HCEC 1CT (cell line): ENCODE measurements at regions not wholly inside any gene's neighbourhood (a gene's known extent, or its start where the extent isn't known, plus 50 kb on each side); places are given as distances from the start of the nearest gene placed in this dataset.
"Not testable (repeated sequence)": the region's sequence is repeated elsewhere in the genome, so short reads cannot be mapped to it uniquely, and the experiment has no call there.

Experiments used
- DNase-seq: peaks from one replicate; pipeline ENCODE4 v3.0.0-alpha.2; 2017

DNA sequence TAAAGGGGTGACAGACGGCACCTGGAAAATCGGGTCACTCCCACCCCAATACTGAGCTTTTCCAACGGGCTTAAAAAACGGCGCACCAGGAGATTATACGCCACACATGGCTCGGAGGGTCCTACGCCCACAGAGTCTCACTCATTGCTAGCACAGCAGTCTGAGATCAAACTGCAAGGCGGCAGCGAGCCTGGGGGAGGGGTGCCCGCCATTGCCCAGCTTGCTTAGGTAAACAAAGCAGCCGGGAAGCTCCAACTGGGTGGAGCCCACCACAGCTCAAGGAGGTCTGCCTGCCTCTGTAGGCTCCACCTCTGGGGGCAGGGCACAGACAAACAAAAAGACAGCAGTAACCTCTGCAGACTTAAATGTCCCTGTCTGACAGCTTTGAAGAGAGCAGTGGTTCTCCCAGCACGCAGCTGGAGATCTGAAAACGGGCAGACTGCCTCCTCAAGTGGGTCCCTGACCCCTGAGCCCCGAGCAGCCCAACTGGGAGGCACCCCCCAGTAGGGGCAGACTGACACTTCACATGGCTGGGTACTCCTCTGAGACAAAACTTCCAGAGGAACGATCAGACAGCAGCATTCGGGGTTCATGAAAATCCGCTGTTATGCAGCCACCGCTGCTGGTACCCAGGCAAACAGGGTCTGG lies 162.8 kb upstream of the GJE1 start:
- DNase-seq, result not testable (repeated sequence)

DNA sequence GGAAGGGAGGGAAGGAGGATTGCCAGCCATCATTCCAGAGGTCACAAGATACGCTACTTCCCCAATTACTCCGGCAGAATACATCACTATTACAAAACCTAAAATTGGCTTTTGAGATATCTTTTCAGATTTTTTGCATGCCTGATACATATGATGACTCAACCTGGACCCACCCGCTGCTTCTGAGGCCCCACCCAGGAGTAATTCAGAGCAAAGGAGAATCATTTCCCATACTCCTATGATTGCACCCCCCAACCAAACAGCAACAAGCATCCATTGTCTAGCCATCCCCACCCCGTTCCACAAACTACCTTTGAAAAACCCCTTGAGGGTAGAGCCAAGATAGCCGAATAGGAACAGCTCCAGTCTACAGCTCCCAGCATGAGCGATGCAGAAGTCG lies 163.5 kb upstream of the GJE1 start:
- DNase-seq, result peak; percentile 56

DNA sequence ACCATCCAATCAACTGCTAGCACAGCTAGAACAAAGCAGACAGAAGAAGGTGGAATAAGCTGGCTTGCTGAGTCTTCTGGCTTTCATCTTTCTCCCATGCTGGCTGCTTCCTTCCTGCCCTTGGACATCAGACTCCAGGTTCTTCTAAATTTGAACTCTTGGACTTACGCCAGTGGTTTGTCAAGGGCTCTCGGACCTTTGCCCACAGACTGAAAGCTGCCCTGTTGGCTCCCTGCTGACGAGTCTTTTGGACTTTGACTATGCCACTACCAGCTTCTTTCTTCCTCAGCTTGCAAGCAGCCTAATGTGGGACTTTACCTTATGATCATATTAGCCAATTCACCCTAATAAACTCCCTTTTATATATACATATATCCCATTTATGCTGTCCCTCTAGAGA lies 164.1 kb upstream of the GJE1 start:
- DNase-seq, result no peak

DNA sequence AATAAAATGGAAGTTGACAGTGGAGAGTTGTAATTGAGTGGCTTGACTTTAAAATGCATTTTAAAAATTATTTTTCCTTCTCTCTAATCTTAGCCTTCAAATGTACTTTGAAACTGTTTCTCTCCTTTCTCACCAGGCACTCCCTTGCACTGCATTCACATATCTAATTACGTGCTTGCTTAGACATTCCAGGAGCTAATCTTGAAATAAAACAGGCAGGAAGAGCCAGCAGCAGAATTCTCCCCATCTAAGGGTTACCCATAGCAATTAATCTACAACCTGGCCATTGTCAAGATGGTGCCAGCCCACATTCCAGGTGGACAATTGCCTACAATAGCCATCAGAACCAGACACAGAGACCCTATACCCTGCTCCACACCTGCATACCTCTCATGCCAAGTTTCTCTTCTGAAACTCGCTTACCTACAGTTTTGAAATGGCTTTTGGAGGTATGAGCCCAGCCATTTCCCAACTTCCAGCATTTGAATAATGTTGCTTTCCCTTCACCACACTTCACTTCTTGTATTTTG lies 167.6 kb upstream of the GJE1 start:
- no peak for DNase-seq

DNA sequence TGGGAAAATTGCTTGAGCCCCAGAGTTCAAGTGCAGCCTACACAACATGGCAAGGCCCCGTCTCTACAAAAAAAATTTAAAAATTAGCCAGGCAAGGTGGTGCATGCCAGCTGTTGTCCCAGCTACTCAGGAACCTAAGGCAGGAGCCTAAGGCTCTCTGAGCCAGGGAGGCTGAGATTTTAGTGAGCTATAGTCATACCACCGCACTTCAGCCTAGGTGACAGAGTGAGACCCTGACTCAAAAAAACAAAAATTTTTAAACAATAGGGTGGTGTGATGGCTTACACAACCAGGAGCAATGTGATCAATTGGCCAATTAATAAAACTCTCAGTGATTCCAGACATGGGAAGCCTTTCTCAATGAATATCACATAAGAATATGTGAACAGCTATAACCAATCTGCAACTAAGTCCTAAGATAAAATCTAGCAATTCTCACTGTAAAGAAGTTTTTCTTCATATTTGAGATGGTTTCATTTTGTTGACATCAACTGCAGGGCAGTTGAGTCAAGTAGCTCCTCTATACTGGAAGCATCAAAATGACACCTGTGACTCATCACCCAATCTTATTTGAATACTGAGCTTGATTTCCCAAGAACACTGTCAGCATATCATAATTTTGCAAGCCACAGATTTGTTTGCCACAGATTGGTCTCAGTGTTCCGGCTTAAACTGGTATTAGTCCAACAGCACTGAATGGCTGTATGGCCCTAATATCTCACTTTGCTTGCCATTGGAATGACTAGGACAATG lies 169.0 kb upstream of the GJE1 start:
- peak; percentile 37 for DNase-seq

DNA sequence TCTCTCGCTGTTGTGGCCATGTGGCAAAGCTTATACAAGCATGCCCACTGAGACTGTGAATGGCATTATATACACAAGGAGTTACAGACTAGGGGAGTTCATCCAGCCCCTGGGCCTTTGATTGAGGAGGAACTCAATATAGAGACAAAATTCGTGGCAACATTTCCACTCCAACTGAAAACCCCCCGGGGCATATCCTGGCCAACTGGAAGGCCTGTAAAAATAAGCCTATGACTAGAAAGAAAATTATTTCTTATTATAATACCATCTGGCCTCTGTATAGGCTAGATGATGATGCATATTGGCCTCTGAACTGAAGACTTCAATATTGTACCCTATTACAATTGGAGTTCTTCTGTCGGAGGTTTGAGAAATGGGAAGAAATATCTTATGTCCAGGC lies 175.5 kb upstream of the GJE1 start:
- no peak for DNase-seq

DNA sequence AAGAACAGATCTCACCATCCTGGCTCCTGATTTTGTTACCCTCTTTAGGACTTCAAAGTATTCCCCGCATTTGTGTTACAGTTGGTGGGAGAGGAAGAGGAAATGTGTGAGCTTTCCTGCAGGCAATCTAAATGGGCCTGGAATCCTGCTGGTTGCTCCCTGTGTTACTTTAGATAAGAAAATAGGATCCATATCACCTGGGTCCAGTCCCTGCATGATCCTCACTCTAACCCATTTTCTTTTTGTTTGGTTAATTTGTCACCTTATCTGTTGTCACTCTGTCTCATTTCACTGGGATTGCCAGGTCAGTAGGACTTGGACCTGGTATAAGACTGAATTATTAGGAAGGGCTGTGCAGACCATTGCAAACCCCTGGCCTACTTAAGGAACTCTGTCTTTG lies 175.9 kb upstream of the GJE1 start:
- DNase-seq, result no peak

DNA sequence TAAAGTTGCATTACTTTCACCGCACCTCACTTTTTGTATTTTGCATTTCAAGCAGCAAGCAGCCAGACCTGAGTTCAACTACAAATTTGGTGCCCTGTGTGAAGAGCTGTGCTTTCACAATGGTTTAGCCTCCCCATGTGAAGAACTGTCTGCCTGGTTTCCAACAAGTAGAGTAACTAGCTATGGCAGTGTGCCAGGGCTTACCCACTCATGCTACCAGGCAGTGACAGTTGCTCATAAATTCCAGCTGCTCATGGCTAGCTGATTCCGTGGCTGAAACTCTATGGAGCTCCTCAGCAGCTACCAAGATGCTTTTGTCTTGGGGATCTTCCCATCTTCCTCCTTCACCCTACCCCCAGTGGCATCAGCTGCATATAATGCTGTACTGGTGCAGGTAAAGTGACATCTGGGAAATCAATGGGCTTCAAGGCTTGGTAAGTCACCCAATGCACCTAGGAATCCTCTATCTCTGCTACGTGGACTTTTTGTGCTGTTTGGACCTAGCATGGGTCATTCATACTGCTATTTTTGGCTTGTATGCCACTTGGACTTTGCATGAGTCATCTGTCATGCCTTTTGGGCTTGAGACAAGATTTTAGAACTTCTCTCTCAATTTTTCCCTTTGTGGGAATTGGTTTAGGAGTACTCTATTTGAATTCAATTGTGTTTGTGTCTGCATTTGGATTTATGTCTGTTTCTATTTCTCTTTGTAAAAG lies 176.5 kb upstream of the GJE1 start:
- DNase-seq, result no peak

DNA sequence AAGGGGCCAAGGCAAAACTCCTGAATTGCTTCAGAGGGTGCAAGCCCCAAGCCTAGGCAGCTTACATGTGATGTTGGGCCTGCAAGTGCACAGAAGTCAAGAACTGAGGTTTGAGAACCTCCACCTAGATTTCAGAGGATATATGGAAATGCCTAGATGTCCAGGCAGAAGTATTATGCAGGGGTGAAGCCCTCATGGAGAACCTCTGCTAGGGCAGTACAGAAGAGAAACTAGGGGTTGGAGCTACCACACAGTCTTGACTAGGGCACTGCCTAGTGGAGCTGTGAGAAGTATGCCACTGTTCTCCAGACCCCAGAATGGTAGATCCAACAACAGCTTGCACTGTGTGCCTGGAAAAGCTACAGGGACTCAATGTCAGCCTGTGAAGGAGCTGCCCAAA lies 179.7 kb upstream of the GJE1 start:
- DNase-seq, result no peak

DNA sequence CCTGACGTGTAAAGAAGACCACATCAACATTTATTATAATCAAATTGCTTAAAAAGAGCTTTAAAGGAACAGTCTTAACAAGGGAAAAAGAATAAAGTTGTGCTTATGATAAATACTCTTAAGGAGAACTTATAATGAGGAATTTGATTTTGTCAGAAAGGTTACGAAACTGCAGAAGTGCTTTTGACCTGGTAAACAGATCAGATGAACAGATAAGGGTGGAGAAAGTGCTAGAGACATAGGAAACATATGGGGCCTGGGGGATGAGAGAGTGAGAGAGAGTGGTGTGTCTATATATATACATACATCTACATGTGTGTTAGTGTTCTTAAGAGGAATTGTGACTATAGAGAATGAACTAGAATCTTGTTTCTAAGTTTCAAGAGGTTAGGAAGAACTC lies 186.2 kb upstream of the GJE1 start:
- DNase-seq, result no peak

DNA sequence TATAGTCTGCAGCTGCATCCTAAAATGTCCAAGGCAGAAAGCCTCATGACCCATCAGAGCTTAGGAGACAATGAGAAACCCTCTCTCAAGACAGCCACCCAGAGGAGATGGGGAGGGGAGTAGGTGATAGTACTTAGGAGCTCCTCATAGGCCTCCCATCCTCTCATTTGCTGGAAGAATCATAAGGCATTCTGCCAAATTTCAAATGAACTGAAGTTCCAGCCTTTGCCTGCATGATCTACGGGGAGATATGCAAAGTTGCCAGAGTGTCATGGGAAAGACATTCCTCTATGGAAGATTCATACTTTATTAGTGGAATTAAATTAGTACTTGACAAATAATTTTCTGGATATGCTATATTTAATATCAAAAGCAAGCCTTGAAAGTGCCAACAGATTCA lies 194.1 kb upstream of the GJE1 start:
- no peak for DNase-seq

DNA sequence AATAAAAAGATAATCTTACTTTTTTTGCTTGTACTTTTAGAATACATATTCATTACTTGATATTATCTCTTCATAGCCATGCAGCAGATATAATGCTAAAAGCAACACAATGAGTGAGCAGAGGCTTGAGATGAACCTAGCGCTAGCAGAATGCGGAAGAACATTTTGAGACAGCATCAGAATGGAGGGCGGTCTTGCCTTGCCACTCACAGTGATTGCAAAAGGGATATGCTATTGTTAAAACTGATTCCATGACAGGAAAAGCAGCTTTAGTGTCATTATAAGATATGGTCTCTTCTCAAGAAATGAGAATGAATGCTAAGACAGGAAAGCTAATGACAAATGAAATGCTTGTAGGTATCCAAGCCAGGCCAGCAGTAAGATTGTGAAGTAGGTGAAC lies 200.0 kb upstream of the GJE1 start:
- DNase-seq, result no peak

DNA sequence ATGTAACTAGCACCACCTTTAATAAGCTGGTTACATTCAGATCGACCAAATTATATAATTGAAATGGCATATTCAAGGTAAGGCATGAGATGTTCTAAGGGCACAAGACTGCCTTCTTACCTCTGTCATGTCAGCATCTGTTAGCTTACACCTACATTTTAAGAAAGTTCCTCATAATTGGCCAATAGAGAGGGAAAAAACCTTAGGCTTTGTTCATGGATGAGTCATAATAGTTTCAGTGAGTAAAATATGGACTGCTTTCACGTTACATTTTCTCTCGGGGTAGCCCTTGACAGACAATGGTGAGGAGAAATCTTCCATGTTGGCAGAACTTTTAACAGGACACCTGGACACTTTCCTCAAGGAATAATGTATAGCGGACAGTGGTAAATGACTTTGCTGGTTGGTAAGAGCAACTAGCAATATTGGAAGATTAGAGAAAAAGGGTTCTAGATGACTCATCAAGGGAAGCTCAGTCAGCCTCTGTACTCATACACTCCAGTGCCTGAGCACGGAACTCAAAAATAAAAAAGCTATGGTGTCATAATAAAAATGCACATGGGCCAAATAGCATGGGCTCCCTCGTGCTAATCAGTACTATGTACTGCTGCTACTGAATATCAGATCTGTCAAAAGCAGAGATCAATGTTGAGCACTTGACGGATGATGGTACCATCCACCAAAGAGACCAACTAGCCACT lies 206.4 kb upstream of the GJE1 start:
- DNase-seq, result not testable (repeated sequence)

DNA sequence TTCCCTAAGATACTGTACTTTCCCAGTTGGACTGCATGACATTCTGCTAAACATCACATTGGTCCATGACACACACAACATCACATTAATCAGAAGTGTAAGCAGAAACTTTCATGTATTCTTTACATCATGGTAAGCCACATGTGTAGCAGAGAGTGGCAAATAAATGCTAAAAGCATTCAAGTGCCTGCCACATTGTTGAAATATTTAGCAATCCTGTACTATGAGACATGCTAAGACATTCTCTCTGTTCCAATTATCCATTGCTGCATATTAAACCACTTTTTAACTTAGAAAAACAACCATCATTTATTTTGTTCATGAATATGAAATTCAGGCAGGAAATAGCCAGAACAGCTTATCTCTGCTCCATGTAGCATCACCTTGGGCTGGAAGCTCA lies 207.7 kb upstream of the GJE1 start:
- DNase-seq, result no peak

DNA sequence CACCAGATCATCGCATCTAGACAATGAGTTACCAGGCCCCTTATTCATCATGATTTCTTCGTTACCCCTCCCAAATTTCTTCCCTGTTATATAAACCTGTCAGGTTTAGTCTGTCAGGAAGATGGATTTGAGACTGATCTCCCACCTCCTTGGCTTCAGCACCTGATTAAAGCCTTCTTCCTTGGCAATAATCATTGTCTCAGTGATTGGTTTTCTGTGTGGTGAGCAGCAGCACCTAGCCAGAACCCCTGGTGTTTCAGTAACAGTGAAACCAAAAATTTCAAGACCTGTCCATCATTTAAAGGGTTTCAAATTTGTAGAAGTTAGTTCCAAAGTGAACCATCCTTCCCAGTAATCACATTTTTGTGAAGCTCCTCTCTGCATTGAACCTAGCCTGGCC lies 209.8 kb upstream of the GJE1 start:
- DNase-seq, result no peak

DNA sequence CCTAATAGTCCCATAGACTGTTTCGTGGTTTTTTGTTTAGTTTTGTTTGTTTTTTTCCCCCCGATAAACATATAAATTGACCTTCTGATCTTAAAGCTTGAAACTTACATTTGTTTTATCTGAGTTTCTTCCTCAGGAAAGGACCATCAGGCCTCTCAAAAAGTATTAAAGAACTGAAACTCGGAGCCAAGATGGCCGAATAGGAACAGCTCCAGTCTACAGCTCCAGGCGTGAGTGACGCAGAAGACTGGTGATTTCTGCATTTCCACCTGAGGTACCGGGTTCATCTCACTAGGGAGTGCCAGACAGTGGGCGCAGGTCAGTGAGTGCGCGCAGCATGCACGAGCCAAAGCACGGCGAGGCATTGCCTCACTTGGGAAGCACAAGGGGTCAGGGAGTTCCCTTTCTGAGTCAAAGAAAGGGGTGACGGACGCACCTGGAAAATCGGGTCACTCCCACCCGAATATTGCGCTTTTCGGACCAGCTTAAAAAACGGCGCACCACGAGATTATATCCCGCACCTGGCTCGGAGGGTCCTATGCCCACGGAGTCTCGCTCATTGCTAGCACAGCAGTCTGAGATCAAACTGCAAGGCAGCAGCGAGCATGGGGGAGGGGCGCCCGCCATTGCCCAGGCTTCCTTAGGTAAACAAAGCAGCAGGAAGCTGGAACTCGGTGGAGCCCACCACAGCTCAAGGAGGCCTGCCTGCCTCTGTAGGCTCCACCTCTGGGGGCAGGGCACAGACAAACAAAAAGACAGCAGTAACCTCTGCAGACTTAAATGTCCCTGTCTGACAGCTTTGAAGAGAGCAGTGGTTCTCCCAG lies 215.8 kb upstream of the GJE1 start:
- DNase-seq, result not testable (repeated sequence)

DNA sequence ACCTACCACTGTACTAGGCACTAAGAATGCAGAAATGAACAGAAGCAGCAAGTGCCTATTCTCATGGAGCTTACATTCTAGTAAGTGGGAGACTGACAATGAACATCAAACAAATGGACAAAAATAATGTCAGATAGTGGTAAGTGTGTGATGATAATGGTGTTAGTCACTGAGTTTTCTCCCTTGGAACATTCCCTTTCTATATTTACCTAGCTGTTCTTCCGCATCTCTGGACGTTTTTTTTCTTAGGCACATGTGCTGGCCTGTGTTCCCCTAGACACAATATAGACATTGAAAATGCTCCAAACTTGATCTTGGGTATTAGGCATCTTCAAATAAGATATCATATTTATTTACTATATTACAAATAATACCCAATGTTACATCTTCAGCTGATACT lies 218.1 kb upstream of the GJE1 start:
- DNase-seq, result no peak

DNA sequence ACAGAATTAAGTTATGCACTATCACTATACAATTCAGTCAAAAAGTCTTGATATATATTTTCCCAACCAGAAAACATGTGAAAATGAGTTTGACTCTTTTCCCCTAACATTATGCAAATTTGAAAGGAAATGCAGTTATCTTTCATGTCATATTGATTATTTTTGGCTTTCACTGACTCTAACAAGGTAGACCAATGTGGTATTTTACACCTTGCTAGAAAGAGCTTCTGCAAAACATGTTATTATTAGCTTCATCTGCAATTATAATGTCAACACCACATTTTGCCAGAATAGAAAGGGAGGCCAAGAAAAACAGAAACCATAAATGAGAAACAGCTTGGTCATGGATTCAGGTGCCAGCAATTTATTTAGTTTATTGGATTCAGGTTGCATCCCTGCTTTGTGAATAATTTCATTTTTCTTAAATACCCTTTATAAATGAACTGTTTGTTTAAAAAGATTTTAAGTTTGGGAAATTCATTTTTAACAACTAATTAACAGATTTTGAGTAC lies 226.1 kb upstream of the GJE1 start:
- no peak for DNase-seq

DNA sequence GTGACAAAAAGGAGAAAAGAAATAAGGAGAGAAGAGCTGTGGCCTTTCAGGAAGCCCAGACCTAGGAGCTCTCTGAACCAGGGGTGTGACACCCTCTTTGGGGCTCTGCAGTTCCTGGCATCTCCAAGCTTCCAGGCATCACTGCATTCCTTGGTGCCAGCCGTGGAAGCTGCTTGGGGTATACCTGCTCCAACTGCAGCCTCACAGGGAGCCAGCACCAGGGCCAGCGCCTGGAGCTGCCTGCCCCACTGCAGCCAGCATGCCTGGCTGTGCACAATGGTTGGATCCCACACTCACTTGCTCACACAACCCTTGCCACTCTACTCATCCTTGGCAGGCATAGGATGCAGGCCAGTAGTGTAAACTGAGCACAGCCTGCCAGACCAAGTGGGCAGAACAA lies 242.1 kb upstream of the GJE1 start:
- DNase-seq, result no peak

DNA sequence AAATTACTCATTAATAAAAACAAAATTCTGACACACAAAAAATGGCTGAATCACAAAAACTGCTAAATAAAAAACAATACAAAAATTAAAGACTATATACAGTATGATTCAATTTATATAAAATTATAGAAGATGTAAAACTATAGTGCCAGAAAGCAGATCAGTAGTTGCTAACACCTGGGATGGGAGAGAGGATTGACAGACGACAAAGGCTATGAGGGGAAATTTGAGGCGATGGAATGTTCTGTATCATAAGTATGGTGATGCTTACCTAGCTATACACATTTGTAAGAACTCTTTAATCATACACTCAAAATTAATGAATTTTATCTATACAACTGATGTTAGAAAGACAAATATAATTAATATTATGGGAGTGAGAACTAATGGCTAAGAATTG lies 247.9 kb upstream of the GJE1 start:
- no peak for DNase-seq

DNA sequence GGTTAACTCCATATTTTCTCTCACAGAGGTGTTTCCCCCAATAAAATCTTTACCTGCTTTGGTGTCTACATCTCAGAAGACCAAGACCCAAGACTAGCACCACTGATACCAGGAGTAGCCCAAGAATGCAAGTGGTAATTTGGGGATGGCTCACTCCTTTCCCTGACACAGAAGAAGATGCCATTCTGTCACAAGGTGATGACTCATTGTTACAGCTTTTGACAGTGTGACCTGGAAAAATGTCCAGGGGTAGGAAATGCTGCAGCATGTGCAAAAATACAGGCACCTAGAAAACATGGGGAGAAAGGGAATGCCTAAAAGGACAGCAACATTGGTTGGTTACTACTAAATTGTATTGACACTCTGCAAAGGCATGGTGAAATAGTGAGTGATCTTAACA lies 254.0 kb upstream of the GJE1 start:
- DNase-seq, result no peak

DNA sequence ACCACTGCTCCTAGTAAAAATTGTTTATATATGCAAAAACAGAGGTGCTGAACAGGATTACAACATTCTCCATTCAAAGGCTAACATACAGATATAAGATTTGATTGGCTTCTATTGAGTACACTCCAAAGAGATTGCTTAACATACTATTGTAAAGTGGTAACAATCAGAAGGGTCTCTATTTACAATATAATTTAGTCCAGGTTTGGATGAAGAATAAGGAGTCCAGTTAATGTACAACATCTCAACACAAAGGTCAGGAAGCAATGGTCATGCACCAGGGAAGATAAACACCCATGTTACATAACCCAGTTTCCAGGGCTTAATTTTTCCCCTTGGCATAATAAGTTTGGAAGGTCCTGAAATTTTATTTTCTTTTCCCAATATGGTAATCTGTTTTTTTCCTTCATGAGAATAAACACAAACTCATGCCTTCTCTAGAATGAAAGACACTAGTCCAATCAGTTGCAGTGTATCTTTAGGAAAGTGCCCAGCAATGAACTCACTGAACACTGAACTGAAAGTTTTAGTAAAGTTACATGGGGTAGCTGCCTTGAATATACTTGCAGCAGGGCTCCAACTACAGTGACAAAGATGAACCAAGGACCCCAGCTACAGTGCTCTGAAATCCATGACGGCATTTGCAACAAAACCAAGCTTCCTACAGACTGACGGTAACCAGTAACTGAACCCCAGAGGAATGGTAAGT lies 255.3 kb upstream of the GJE1 start:
- no peak for DNase-seq
